H1 (cell line): ENCODE measurements at regions not wholly inside any gene's neighbourhood (a gene's known extent, or its start where the extent isn't known, plus 50 kb on each side); places are given as distances from the start of the nearest gene placed in this dataset.

Source experiments
- CBX8 ChIP-seq: fragments of 300-800, 300-1000 bp; sonication (generic); IDR thresholded peaks from 2 replicates; pipeline ENCODE4 v1.7.1; 2016; ENCODE audit warnings: low read depth, low read length, borderline replicate concordance
- RXRA ChIP-seq: IDR thresholded peaks from 2 replicates; pipeline ENCODE4 v1.6.1; 2011; ENCODE audit warnings: low read depth, mild to moderate bottlenecking, low read length, moderate library complexity; ENCODE audit not compliant: insufficient read depth

- TF ChIP-seq CBX8 (no peak), RXRA (no peak)
Observed at GRCh38 chr2:126781806-126782205, 116.9 kb upstream of the TEX51 start (continued).
